ENCODE measurements at regions not wholly inside any gene's neighbourhood (a gene's known extent, or its start where the extent isn't known, plus 50 kb on each side); places are given as distances from the start of the nearest gene placed in this dataset.
"Not testable (repeated sequence)": the region's sequence is repeated elsewhere in the genome, so short reads cannot be mapped to it uniquely, and the experiment has no call there.

DNA sequence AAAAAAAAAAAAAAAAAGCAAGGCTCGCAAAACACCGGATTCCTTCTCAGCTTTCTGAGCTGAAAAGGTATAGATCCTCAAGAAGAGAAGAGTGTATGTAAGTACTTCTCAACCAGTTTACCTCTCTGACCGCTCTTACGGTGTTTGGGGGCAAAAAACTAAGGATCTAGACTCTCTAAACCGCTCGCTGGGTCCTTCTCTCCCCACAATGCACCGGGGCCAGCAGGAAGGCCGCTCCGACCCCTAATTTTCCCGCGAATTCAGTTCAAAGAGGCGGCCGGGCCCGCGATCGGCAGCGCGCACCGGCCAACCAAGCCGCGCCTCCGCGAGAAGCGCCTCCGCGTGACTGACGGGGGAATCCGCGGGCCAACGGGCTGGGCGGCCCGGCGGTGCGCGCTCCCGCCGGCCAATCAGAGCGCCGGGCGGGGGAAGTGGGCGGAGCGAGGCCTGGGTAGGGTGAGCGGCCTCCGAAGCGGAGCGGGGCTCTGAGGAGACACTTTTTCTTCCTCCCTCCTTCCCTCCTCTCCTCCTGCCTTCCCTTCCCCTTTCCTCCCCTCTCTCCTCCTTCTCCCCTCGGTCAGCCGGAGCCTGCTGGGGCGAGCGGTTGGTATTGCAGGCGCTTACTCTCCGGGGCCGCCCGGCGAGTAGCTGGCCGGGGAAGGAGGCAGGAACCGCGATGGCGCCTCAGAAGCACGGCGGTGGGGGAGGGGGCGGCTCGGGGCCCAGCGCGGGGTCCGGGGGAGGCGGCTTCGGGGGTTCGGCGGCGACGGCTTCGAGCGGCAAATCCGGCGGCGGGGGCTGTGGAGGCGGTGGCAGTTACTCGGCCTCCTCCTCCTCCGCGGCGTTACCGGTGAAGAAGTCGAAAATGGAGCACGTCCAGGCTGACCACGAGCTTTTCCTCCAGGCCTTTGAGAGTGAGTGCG is 93.0 kb downstream of the CRLF3 start:
- ATAC-seq = peak; percentile 96

DNA sequence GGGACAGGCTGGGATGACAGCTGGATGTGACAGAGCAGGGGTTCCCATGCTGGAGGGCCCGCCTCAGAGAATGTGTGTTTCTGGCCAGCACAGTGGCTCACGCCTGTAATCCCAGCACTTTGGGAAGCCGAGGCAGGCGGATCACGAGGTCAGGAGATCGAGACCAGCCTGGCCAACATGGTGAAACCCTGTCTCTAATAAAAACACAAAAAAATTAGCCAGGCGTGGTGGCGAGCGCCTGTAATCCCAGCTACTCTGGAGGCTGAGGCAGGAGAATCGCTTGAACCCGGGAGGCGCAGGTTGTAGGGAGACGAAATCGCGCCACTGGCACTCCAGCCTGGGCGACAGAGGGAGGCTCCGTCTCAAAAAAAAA is 93.7 kb downstream of the CRLF3 start:
- peak; percentile 2 for ATAC-seq

DNA sequence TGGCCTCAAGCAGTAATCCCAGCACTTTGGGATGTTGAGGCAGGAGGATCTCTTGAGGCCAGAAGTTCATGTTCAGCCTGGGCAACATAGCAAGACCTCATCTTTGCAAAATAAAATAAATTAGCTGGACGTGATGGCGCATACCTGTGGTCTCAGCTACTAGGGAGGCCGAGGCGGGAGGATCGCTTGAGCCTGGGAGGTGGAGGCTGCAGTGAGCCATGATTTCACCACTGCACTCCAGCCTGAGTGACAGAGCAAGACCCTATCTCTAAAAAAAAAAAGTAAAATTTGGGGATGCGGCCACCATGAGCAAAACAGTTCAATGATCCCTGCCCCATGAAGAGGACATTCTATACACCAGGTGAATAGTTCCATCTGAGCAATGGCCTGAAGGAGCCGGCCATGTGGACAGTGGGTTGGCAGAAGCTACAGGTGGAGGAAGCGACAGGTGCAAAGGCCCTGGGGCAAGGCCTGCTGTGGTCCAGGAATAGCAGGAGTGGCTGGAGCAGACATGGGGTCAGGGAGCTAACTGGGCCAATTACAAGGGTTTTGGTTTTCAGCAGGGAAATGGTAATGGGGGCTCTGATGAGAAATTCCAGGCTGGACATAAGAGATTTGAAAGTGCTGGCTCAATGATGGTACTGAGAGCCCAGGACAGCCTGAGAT is 94.2 kb downstream of the CRLF3 start:
- ATAC-seq = not testable (repeated sequence)

DNA sequence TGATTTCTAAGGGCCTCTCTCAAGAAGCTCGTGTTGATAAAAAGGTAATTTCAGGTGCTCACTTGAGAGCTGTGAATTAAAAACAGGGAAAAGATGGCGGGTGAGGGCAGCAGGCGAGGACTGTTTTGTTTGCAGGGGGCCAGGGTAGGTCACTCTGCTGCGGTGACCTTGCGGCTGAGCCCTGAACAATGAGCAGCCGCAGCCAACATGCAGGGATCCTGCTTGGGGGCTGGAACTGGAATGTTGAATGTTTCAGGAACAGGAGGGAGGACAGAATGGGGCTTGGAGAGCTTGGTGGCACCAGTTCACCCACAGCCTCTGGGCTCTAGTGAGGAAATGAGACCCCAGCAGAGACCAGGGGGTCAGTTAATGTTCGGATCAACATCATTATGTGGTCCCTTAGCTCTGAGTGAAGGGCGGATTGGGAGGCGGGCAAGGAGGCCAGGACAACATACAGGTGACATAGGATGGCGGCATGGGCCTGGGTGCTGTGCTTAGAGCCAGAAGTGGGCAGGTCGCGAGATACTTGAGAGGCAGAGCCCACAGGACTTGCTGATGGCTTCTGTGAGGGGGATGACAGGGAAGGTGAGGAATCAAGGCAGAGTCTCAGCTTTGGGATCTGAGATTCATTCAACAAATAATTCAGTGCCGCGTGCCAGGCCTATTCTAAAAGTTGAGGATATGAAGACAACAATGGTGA is 94.9 kb downstream of the CRLF3 start:
- ATAC-seq = not testable (repeated sequence)

DNA sequence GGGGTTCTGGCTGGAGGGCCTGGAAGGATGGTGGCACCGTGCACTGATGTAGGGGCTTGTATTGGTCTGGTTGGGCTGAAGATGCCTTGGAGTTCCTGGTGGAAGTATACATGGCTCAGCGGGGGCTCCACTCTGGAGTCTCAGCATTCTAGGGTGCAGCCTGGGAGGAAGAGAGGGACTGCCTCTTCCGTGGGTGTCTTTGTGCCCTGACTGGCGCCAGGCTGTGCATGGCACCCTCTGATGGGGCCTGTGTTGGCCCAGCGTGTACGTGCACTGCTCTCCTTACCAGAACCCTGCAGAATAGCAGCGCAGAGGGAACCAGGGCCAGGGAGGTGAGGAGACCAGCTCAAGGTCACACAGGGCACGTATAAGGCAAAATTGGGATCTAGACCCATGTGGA is 97.0 kb downstream of the CRLF3 start:
- ATAC-seq = not testable (repeated sequence)

DNA sequence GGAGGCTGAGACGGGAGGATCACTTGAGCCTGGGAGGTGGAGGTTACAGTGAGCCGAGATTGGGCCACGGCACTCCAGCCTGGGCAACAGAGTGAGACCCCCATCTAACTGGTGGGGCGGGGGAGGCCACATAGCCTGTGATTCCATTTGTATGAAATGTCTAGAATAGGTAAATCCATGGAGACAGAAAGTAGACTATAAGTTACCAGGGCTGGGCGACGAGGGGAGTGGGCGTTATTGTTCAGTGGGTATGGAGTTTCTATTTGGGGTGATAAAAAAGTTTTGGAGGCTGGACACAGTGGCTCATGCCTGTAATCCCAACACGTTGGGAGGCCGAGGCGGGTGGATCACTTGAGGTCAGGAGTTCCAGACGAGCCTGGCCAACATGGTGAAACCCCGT is 97.8 kb downstream of the CRLF3 start:
- not testable (repeated sequence) for ATAC-seq

DNA sequence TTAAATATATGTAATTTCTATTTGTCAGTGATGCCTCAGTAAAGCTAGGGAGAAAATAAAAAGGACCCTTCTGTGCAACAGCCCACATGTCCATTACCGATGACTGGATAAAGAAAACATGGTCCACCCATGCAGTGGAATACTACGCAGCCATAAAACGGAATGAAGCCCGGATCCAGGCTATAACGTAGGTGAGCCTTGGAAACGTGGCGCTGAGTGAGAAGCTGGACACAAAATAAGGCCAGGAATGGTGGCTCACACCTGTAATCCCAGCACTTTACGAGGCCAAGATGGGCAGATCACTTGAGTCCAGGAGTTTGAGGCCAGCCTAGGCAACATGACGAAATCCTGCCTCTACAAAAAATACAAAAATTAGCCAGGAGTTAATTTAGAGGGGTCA is 98.2 kb downstream of the CRLF3 start:
- not testable (repeated sequence) for ATAC-seq

DNA sequence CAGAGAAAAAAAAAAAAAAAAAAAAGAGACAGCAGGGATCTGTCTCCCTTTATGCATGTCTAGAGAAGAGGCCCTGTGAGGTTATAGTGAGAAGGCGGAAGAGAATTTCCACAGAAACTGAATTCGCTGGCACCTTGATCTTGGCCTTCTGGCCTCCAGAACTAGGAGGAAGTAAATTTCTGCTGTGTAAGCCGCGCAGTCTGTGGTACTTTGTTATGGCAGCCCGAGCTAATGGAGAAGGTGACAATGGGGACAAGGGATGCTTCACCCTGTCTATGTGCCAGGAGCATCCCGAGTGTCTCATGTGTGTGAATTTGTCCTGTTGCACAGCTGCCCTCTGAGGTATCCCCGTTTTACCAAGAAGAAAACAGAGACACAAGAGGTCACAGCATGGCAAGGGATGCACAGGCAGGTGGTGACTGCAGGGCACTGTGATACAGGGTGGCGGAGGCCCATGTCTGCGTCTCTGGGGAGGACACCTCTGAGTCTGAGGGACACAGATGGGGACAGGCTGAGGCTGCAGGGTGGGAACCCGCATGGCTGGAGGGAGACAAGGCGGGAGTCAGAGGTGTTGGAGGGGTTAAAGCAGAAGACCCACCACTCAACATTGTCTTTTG is 100.3 kb downstream of the CRLF3 start:
- ATAC-seq = not testable (repeated sequence)

DNA sequence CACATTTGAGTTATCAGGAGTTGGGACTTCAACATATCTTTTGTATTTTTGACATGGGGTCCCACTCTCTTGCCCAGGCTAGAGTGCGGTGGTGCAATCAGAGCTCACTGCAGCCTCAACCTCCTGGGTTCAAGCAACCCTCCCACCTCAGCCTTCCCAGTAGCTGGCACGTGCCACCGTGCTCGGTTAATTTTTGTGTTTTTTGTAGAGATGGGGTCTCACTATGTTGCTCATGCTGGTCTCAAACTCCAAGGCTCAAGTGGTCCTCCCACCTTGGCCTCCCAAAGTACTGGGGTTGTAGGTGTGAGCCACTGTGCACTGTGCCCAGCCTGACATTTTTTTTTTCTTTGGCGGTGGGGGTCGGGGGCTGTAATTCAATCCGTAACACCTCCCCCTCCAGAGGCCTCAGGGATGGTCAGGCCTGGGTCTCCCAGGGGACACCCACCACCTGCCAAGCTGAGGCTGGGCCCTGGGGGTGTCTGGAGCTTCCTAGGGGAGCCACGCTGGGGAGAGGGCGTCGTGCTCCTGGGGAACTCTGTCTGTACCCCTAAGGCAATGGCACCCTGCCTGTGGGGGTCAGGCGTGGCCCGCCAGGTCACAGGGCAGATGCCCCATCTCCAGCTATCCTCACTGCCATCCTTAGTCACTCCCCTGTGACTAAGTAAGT is 102.2 kb downstream of the CRLF3 start:
- ATAC-seq = not testable (repeated sequence)

DNA sequence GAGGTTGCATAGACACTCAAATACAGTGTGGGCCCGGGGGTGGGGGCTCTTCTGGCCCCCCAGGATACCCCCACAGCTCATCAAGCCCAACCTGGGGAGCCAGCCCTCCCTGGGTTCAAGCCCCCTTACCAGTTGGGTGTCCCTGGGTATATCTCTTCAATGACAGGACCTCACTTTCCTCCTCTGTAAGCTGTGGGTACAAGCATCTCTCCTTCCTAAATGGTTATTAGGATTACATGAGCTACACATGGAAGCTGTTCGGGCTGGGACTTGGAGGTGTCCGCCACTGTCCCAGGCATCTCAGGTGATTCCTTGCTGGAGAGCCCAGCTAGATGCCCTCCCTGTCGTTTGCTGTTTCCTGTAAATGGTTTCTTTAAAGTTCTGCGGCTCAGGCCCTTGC is 103.5 kb downstream of the CRLF3 start:
- not testable (repeated sequence) for ATAC-seq

DNA sequence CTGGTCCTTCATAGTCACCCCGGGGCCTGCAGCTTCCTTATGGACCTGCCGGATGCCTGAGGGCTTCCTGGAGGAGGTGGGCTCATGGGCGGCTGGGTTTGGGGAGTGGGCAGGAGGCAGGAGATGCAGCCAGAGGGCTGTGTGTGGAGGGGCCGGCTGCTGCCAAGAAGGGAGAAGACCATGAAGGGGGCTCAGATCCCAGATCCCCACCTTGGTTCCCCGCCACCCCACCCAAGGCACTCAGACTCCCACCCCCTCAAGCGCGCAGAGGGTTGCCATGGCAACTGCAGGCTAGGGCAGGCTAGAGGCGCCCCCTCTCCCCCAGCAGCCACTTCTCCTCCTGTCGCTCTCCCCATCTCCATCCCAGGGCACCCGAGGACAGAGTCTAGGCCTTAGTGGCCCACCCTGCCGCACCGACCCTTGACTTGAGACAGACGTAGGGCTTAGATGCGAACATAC is 104.5 kb downstream of the CRLF3 start:
- ATAC-seq = no peak
- no peak for TF ChIP-seq ZFP3 (CRISPR knock-in tag; IDR thresholded peaks at IDR 0.05)
- TF ChIP-seq ARNTL (CRISPR knock-in tag; IDR thresholded peaks at IDR 0.05; ENCODE audit: borderline replicate concordance, low read depth) = no peak
- TF ChIP-seq, protein P1, sequence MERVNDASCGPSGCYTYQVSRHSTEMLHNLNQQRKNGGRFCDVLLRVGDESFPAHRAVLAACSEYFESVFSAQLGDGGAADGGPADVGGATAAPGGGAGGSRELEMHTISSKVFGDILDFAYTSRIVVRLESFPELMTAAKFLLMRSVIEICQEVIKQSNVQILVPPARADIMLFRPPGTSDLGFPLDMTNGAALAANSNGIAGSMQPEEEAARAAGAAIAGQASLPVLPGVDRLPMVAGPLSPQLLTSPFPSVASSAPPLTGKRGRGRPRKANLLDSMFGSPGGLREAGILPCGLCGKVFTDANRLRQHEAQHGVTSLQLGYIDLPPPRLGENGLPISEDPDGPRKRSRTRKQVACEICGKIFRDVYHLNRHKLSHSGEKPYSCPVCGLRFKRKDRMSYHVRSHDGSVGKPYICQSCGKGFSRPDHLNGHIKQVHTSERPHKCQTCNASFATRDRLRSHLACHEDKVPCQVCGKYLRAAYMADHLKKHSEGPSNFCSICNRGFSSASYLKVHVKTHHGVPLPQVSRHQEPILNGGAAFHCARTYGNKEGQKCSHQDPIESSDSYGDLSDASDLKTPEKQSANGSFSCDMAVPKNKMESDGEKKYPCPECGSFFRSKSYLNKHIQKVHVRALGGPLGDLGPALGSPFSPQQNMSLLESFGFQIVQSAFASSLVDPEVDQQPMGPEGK (CRISPR knock-in tag; IDR thresholded peaks at IDR 0.05; ENCODE audit: borderline replicate concordance) = no peak
- TF ChIP-seq BACH2 (CRISPR knock-in tag; IDR thresholded peaks at IDR 0.05; ENCODE audit: borderline replicate concordance) = no peak
- TF ChIP-seq GLIS3 (CRISPR knock-in tag; IDR thresholded peaks at IDR 0.05) = no peak
- no peak for TF ChIP-seq ZNF70 (CRISPR knock-in tag; IDR thresholded peaks at IDR 0.05)
- TF ChIP-seq RARB (CRISPR knock-in tag; IDR thresholded peaks at IDR 0.05) = no peak
- no peak for TF ChIP-seq SNAI2 (CRISPR knock-in tag; IDR thresholded peaks at IDR 0.05)
- no peak for TF ChIP-seq ZFP30 (CRISPR knock-in tag; IDR thresholded peaks at IDR 0.05)
- TF ChIP-seq TOX (CRISPR knock-in tag; IDR thresholded peaks at IDR 0.05; ENCODE audit: borderline replicate concordance) = no peak
- TF ChIP-seq, protein P2, sequence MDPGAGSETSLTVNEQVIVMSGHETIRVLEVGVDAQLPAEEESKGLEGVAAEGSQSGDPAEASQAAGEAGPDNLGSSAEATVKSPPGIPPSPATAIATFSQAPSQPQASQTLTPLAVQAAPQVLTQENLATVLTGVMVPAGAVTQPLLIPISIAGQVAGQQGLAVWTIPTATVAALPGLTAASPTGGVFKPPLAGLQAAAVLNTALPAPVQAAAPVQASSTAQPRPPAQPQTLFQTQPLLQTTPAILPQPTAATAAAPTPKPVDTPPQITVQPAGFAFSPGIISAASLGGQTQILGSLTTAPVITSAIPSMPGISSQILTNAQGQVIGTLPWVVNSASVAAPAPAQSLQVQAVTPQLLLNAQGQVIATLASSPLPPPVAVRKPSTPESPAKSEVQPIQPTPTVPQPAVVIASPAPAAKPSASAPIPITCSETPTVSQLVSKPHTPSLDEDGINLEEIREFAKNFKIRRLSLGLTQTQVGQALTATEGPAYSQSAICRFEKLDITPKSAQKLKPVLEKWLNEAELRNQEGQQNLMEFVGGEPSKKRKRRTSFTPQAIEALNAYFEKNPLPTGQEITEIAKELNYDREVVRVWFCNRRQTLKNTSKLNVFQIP (CRISPR knock-in tag; IDR thresholded peaks at IDR 0.05; ENCODE audit: borderline replicate concordance, low read depth) = no peak
- TF ChIP-seq, protein P3, sequence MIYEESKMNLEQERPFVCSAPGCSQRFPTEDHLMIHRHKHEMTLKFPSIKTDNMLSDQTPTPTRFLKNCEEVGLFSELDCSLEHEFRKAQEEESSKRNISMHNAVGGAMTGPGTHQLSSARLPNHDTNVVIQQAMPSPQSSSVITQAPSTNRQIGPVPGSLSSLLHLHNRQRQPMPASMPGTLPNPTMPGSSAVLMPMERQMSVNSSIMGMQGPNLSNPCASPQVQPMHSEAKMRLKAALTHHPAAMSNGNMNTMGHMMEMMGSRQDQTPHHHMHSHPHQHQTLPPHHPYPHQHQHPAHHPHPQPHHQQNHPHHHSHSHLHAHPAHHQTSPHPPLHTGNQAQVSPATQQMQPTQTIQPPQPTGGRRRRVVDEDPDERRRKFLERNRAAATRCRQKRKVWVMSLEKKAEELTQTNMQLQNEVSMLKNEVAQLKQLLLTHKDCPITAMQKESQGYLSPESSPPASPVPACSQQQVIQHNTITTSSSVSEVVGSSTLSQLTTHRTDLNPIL (CRISPR knock-in tag; IDR thresholded peaks at IDR 0.05; ENCODE audit: low read depth) = no peak
- no peak for TF ChIP-seq CSDC2 (CRISPR knock-in tag; IDR thresholded peaks at IDR 0.05)

Measured in SK-N-SH treated with all-trans-retinoic acid at 6 μM for 48 hours (cell line).